ENCODE measurements at regions not wholly inside any gene's neighbourhood (a gene's known extent, or its start where the extent isn't known, plus 50 kb on each side); places are given as distances from the start of the nearest gene placed in this dataset.

- TF ChIP-seq CTCF (IDR thresholded peaks at IDR 0.05; ENCODE audit: poor library complexity) (no peak), EZH2 (IDR thresholded peaks at IDR 0.05; ENCODE audit: borderline replicate concordance) (no peak)
Measured at GRCh38 chrX:27391623-27392022, 71.5 kb downstream of the PPP4R3C start.
